Embryonic facial prominence (tissue), 1 donor: ENCODE measurements at regions not wholly inside any gene's neighbourhood (a gene's known extent, or its start where the extent isn't known, plus 50 kb on each side); places are given as distances from the start of the nearest gene placed in this dataset.
"Not testable (repeated sequence)": the region's sequence is repeated elsewhere in the genome, so short reads cannot be mapped to it uniquely, and the experiment has no call there.

Experiments used
- DNase-seq: peaks from one replicate; pipeline ENCODE4 v3.0.0-alpha.2; 2016; ENCODE audit errors: extremely low spot score

- DNase-seq = no peak
These were observed 267.4 kb upstream of the VLDLR start for GRCh38 chr9:2354216-2354615.

GRCh38 chr9:2354856-2355696 lies 266.5 kb upstream of the VLDLR start:
- no peak for DNase-seq

GRCh38 chr9:2355697-2355983 lies 265.9 kb upstream of the VLDLR start:
- no peak for DNase-seq

GRCh38 chr9:2356041-2356790 lies 265.4 kb upstream of the VLDLR start:
- DNase-seq = no peak

GRCh38 chr9:2359891-2360471 lies 261.6 kb upstream of the VLDLR start:
- no peak for DNase-seq

- DNase-seq = no peak
These were observed 259.4 kb upstream of the VLDLR start for GRCh38 chr9:2362150-2362549.

- no peak for DNase-seq
These were observed 258.3 kb upstream of the VLDLR start for GRCh38 chr9:2363138-2363745.

- DNase-seq = no peak
These were observed 257.8 kb upstream of the VLDLR start for GRCh38 chr9:2363781-2364180.

- no peak for DNase-seq
These were observed 253.6 kb upstream of the VLDLR start for GRCh38 chr9:2367970-2368369.

GRCh38 chr9:2373648-2374047 lies 247.9 kb upstream of the VLDLR start:
- DNase-seq = no peak

- DNase-seq = no peak
These were observed 246.5 kb upstream of the VLDLR start for GRCh38 chr9:2375114-2375513.

- DNase-seq = no peak
These were observed 244.5 kb upstream of the VLDLR start for GRCh38 chr9:2377117-2377516.

- no peak for DNase-seq
These were observed 243.8 kb upstream of the VLDLR start for GRCh38 chr9:2377834-2378233.

- no peak for DNase-seq
These were observed 243.3 kb upstream of the VLDLR start for GRCh38 chr9:2378266-2378665.

GRCh38 chr9:2378816-2379215 lies 242.8 kb upstream of the VLDLR start:
- no peak for DNase-seq

GRCh38 chr9:2384741-2385140 lies 236.8 kb upstream of the VLDLR start:
- DNase-seq = no peak

- DNase-seq = no peak
These were observed 235.8 kb upstream of the VLDLR start for GRCh38 chr9:2385746-2386145.

- no peak for DNase-seq
These were observed 235.0 kb upstream of the VLDLR start for GRCh38 chr9:2386566-2386965.

GRCh38 chr9:2387166-2387565 lies 234.4 kb upstream of the VLDLR start:
- DNase-seq = no peak

- no peak for DNase-seq
These were observed 232.2 kb upstream of the VLDLR start for GRCh38 chr9:2389404-2389803.

GRCh38 chr9:2390028-2390427 lies 231.6 kb upstream of the VLDLR start:
- no peak for DNase-seq

GRCh38 chr9:2391509-2392132 lies 230.0 kb upstream of the VLDLR start:
- DNase-seq = not testable (repeated sequence)
